A549 (cell line): ENCODE measurements at regions not wholly inside any gene's neighbourhood (a gene's known extent, or its start where the extent isn't known, plus 50 kb on each side); places are given as distances from the start of the nearest gene placed in this dataset.

Source experiments
- ATAC-seq, 2 experiments: fragments of 200-7000 bp in 1 of 2; fragments of >200 bp in 1 of 2; cut with Nextera tagmentation in 1 of 2; cut with Tn5 transposase in 1 of 2; 3 replicates each; pipeline versions ENCODE4 v1.8.0 to v1.9.1; 2018 to 2020; ENCODE audit warnings: mild to moderate bottlenecking in 1 of 2, moderate library complexity in 1 of 2
- CTCF ChIA-PET: fragments of 300-600 bp; sonication (Branson Sonifier 250); formaldehyde crosslinking; extraction: SDS; loops from one replicate; lab custom pipeline; 2021; ENCODE audit warnings: antibody characterized with exemption, inconsistent platforms; lab: Yijun Ruan, JAX
- POLR2A ChIA-PET: fragments of 350-600 bp; formaldehyde crosslinking; extraction: SDS; loops from one replicate; lab custom pipeline; 2021; ENCODE audit warnings: antibody characterized with exemption, inconsistent platforms; lab: Yijun Ruan, JAX
- DNase-seq, 2 experiments: peaks; one replicate each; pipeline versions ENCODE4 v3.0.0 to v3.0.0-alpha.2; 2011 to 2016; ENCODE audit warnings: low read depth in 1 of 2, low spot score in 1 of 2
- FAIRE-seq: peaks from 2 replicates; lab custom pipeline; 2011; peaks lifted over from hg19 to GRCh38; lab: Jason Lieb, UNC
- H3K27ac ChIP-seq, 2 experiments: fragments of >200 bp; sonication (Bioruptor Twin); formaldehyde crosslinking; 3 replicates each; pipeline ENCODE4 v1.5.1; 2016 to 2017
- H3K4me1 ChIP-seq: fragments of >200 bp; sonication (Bioruptor Twin); formaldehyde crosslinking; 3 replicates; pipeline ENCODE4 v1.6.1; 2016
- H3K4me2 ChIP-seq: fragments of >200 bp; sonication (Bioruptor Twin); formaldehyde crosslinking; 3 replicates; pipeline ENCODE4 v1.6.1; 2016
- H3K4me3 ChIP-seq: fragments of >200 bp; sonication (Bioruptor Twin); formaldehyde crosslinking; 3 replicates; pipeline ENCODE4 v1.5.1; 2016
- H3K9me3 ChIP-seq: fragments of >200 bp; sonication (Bioruptor Twin); formaldehyde crosslinking; 3 replicates; pipeline ENCODE4 v1.6.1; 2016
- BHLHE40 ChIP-seq: IDR thresholded peaks from 2 replicates; pipeline ENCODE4 v1.6.1; 2012; ENCODE audit warnings: low read depth, low read length, inconsistent platforms
- CBX2 ChIP-seq: fragments of 200-600 bp; sonication (generic); IDR thresholded peaks from 2 replicates; pipeline ENCODE4 v1.6.1; 2016; ENCODE audit warnings: low read depth, mild to moderate bottlenecking, borderline replicate concordance
- CBX8 ChIP-seq: fragments of 200-600 bp; sonication (generic); IDR thresholded peaks from 2 replicates; pipeline ENCODE4 v1.6.1; 2016
- CEBPB ChIP-seq, 2 experiments: fragments of >200 bp in 1 of 2; sonication (Bioruptor Twin) in 1 of 2; formaldehyde crosslinking in 1 of 2; IDR thresholded peaks; 2 replicates each; pipeline ENCODE4 v1.6.1; 2012 to 2016
- CTCF ChIP-seq: fragments of >200 bp; sonication (Bioruptor Twin); formaldehyde crosslinking; IDR thresholded peaks from 3 replicates; pipeline ENCODE4 v1.5.1; 2016
- EHF ChIP-seq: fragments of 250-450 bp; sonication (Bioruptor Pico); IDR thresholded peaks from 2 replicates; pipeline ENCODE4 v1.5.0; 2020; ENCODE audit warnings: mild to moderate bottlenecking
- EP300 ChIP-seq, 2 experiments: fragments of >200 bp; sonication (Bioruptor Twin); formaldehyde crosslinking; IDR thresholded peaks; 2 replicates in 1 of 2; 3 replicates in 1 of 2; pipeline ENCODE4 v1.6.1; 2016 to 2017
- ESRRA ChIP-seq: fragments of 150-350 bp; IDR thresholded peaks from 2 replicates; pipeline ENCODE4 v1.6.1; 2014; ENCODE audit warnings: mild to moderate bottlenecking, low read length, borderline replicate concordance
- FOSB ChIP-seq: fragments of 250-450 bp; sonication (Bioruptor Pico); IDR thresholded peaks from 2 replicates; pipeline ENCODE4 v1.5.0; 2020; ENCODE audit warnings: mild to moderate bottlenecking, moderate library complexity
- HEYL ChIP-seq: fragments of 250-450 bp; sonication (Bioruptor Pico); IDR thresholded peaks from 2 replicates; pipeline ENCODE4 v1.8.0; 2021; ENCODE audit warnings: mild to moderate bottlenecking, moderate library complexity
- HOXA7 ChIP-seq: fragments of 250-450 bp; sonication (Bioruptor Pico); IDR thresholded peaks from 2 replicates; pipeline ENCODE4 v1.5.0; 2020; ENCODE audit warnings: mild to moderate bottlenecking, moderate library complexity
- HOXB5 ChIP-seq: fragments of 250-450 bp; sonication (Bioruptor Pico); IDR thresholded peaks from 2 replicates; pipeline ENCODE4 v1.5.0; 2020; ENCODE audit warnings: mild to moderate bottlenecking, moderate library complexity
- JUN ChIP-seq, 2 experiments: fragments of >200 bp; sonication (Bioruptor Twin); formaldehyde crosslinking; IDR thresholded peaks; 2 replicates in 1 of 2; 3 replicates in 1 of 2; pipeline ENCODE4 v1.6.1; 2016 to 2017
- KDM1A ChIP-seq: fragments of 200-600 bp; sonication (generic); IDR thresholded peaks from 2 replicates; pipeline ENCODE4 v1.6.1; 2016; ENCODE audit warnings: low read depth, mild to moderate bottlenecking
- MAFK ChIP-seq: fragments of 450-650 bp; IDR thresholded peaks from 2 replicates; pipeline ENCODE4 v1.6.1; 2014; ENCODE audit not compliant: partially characterized antibody
- MAZ ChIP-seq: fragments of 150-350 bp; IDR thresholded peaks from 2 replicates; pipeline ENCODE4 v1.6.1; 2014; ENCODE audit warnings: antibody characterized with exemption, low read depth, low read length, borderline replicate concordance
- NFE2L2 ChIP-seq: fragments of 150-350 bp; conservative IDR thresholded peaks from 2 replicates; pipeline ENCODE4 v1.6.1; 2014; ENCODE audit warnings: low read length
- NPAS2 ChIP-seq: fragments of 250-450 bp; sonication (Bioruptor Pico); IDR thresholded peaks from 2 replicates; pipeline ENCODE4 v1.8.0; 2022; ENCODE audit warnings: mild to moderate bottlenecking, moderate library complexity, borderline replicate concordance
- NR3C1 ChIP-seq: fragments of >200 bp; sonication (Bioruptor Twin); formaldehyde crosslinking; IDR thresholded peaks from 3 replicates; pipeline ENCODE4 v1.6.1; 2017
- POLR2A ChIP-seq: IDR thresholded peaks from 2 replicates; pipeline ENCODE4 v1.6.1; 2012; ENCODE audit warnings: mild to moderate bottlenecking, low read length
- RCOR1 ChIP-seq: fragments of 150-350 bp; IDR thresholded peaks from 2 replicates; pipeline ENCODE4 v1.6.1; 2014; ENCODE audit warnings: antibody characterized with exemption, low read length, low read depth
- RNF2 ChIP-seq: fragments of 200-600 bp; sonication (generic); IDR thresholded peaks from 2 replicates; pipeline ENCODE4 v1.6.1; 2016; ENCODE audit warnings: low read depth, mild to moderate bottlenecking, antibody characterized with exemption, moderate library complexity, borderline replicate concordance
- SMC3 ChIP-seq: fragments of >200 bp; sonication (Bioruptor Twin); formaldehyde crosslinking; IDR thresholded peaks from 3 replicates; pipeline ENCODE4 v1.6.1; 2018; ENCODE audit warnings: inconsistent platforms
- WGBS: methylation state at CpG from one replicate; pipeline ENCODE4 v1.1.6; 2017; ENCODE audit errors: missing lambda C conversion rate; 5-methylcytosine and 5-hydroxymethylcytosine counted together
- TF ChIP-seq, protein P1 (sequence below): fragments of >200 bp; sonication (Bioruptor Twin); formaldehyde crosslinking; IDR thresholded peaks from 2 replicates; pipeline ENCODE4 v1.6.1; 2016
- TF ChIP-seq, protein P2 (sequence below): fragments of 150-350 bp; IDR thresholded peaks from 2 replicates; pipeline ENCODE4 v1.6.1; 2014; ENCODE audit warnings: low read depth, mild to moderate bottlenecking, low read length
- TF ChIP-seq, protein P3 (sequence below): fragments of 450-650 bp; IDR thresholded peaks from 2 replicates; pipeline ENCODE4 v1.6.1; 2014; ENCODE audit warnings: antibody characterized with exemption

GRCh38 chr6:159435701-159436100 lies 257.3 kb downstream of the SOD2 start:
- Histone ChIP-seq H3K4me2 (no peak overlapping the region), H3K4me3 (no peak overlapping the region), H3K9me3 (peaks cover 17% of the 10 kb centered on the region; the same call in 2 of the 3 replicates), H3K27ac (no peak overlapping the region), H3K4me1 (no peaks in the 10 kb centered on the region)
- DNase-seq (no peak), ATAC-seq (no peak), FAIRE-seq (no peak)
- 46% methylated on average over 9 of the region's 9 CpGs for WGBS
- CTCF ChIA-PET, result no interaction called here
- no peak for TF ChIP-seq JUN (IDR thresholded peaks at IDR 0.05)
- no peak for TF ChIP-seq CBX8
- no peak for TF ChIP-seq HOXB5 (CRISPR knock-in tag)
- no peak for TF ChIP-seq SMC3
- TF ChIP-seq KDM1A, result no peak
- TF ChIP-seq ESRRA, result no peak
- TF ChIP-seq BHLHE40, result no peak
- TF ChIP-seq CEBPB (IDR thresholded peaks at IDR 0.05), result no peak
- no peak for TF ChIP-seq RNF2
- TF ChIP-seq EP300 (IDR thresholded peaks at IDR 0.05), result no peak
- no peak for TF ChIP-seq RCOR1
- no peak for TF ChIP-seq HEYL (CRISPR knock-in tag)
- TF ChIP-seq CBX2, result no peak
- no peak for TF ChIP-seq MAZ
- POLR2A ChIA-PET, result no interaction called here

GRCh38 chr6:159434410-159434809 lies 258.6 kb downstream of the SOD2 start:
- no peak for TF ChIP-seq NPAS2 (CRISPR knock-in tag)
- TF ChIP-seq POLR2A, result no peak
- no peak for TF ChIP-seq NFE2L2
- no peak for TF ChIP-seq EHF (CRISPR knock-in tag)
- no peak overlapping the region for H3K4me3 ChIP-seq
- ChIA-PET POLR2A (no interaction called here), CTCF (no interaction called here)
- no peak overlapping the region for H3K27ac ChIP-seq
- H3K4me2 ChIP-seq, result no peak overlapping the region
- ATAC-seq, result no peak
- H3K9me3 ChIP-seq, result peaks cover 17% of the 10 kb centered on the region; the same call in 2 of the 3 replicates
- DNase-seq, result no peak
- FAIRE-seq, result no peak
- no peaks in the 10 kb centered on the region for H3K4me1 ChIP-seq
- 17% methylated on average over 4 of the region's 4 CpGs for WGBS

DNA sequence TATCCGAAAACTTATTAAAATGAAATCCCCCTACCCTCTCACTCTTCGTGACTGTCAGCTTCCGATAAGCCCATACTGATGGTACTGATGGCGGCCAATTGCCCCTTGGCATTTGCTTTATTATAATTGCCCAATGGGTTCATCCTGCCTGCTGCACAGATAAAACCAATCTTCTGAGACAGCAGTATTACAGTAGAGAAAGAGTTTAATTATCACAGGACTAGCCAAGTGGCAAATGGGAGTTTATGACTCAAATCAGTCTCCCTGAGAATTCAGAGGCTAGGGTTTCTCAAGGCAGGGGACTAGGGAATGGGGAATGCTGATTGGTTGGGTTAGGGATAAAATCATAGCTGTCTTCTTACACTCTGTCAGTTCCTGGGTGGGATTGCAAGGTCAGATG lies 259.5 kb downstream of the SOD2 start:
- no peak overlapping the region for H3K4me3 ChIP-seq
- POLR2A ChIA-PET, result no interaction called here
- DNase-seq, result no peak
- ATAC-seq, result no peak
- CTCF ChIA-PET, result no interaction called here
- no peak for FAIRE-seq
- TF ChIP-seq JUN (IDR thresholded peaks at IDR 0.05) (no peak), MAZ (no peak), POLR2A (no peak)
- TF ChIP-seq, protein P1, sequence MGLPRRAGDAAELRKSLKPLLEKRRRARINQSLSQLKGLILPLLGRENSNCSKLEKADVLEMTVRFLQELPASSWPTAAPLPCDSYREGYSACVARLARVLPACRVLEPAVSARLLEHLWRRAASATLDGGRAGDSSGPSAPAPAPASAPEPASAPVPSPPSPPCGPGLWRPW, result no peak
- TF ChIP-seq, all 56 proteins: peak for 0
- Histone ChIP-seq H3K4me2 (no peak overlapping the region), H3K9me3 (peaks cover 17% of the 10 kb centered on the region; the same call in 2 of the 3 replicates), H3K27ac (no peak overlapping the region), H3K4me1 (no peaks in the 10 kb centered on the region)
- 39% methylated on average over 4 of the region's 4 CpGs for WGBS

GRCh38 chr6:159431750-159432149 lies 261.3 kb downstream of the SOD2 start:
- WGBS, result 0% methylated on average over 1 of the region's 1 CpG
- TF ChIP-seq HOXA7 (no peak), NR3C1 (no peak)
- Histone ChIP-seq H3K27ac (no peak overlapping the region), H3K4me3 (no peak overlapping the region), H3K9me3 (peaks cover 17% of the 10 kb centered on the region; the same call in 2 of the 3 replicates), H3K4me1 (no peaks in the 10 kb centered on the region), H3K4me2 (no peak overlapping the region)
- ATAC-seq (no peak), FAIRE-seq (no peak), DNase-seq (no peak)
- CTCF ChIA-PET, result no interaction called here
- POLR2A ChIA-PET, result no interaction called here

DNA sequence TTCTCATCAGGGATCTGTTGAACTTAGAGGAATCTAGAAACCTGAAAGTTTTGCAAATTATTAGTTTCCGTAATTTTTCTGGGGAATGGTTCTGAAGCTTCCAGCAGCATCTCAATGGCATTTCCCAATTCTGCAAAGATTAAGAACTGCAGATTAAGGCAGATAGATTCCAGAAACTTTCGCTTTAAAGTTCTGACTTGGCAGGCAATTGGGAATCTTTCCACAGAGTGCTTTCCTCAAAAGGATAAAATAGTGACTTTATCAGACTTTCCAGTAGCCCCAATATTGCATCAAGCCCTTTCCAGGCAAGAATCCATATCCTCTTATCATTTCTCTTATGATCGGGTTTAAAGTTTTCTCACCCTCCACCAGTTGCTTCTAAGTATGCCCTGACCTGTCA lies 261.1 kb downstream of the FNDC1 start:
- Histone ChIP-seq H3K4me1 (no peaks in the 10 kb centered on the region), H3K4me3 (no peak overlapping the region), H3K27ac (no peak overlapping the region), H3K4me2 (no peak overlapping the region), H3K9me3 (peaks cover 17% of the 10 kb centered on the region; the same call in 2 of the 3 replicates)
- CTCF ChIA-PET, result no interaction called here
- ATAC-seq, result no peak
- DNase-seq, result no peak
- WGBS, result 4% methylated on average over 3 of the region's 3 CpGs
- no peak for FAIRE-seq
- POLR2A ChIA-PET, result no interaction called here
- no peak for TF ChIP-seq POLR2A
- TF ChIP-seq JUN (IDR thresholded peaks at IDR 0.05), result no peak
- TF ChIP-seq NR3C1, result no peak
- TF ChIP-seq, protein P2, sequence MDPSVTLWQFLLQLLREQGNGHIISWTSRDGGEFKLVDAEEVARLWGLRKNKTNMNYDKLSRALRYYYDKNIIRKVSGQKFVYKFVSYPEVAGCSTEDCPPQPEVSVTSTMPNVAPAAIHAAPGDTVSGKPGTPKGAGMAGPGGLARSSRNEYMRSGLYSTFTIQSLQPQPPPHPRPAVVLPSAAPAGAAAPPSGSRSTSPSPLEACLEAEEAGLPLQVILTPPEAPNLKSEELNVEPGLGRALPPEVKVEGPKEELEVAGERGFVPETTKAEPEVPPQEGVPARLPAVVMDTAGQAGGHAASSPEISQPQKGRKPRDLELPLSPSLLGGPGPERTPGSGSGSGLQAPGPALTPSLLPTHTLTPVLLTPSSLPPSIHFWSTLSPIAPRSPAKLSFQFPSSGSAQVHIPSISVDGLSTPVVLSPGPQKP, result no peak
- TF ChIP-seq MAFK, result no peak
- no peak for TF ChIP-seq CTCF
- no peak for TF ChIP-seq FOSB (CRISPR knock-in tag)
- TF ChIP-seq, protein P3, sequence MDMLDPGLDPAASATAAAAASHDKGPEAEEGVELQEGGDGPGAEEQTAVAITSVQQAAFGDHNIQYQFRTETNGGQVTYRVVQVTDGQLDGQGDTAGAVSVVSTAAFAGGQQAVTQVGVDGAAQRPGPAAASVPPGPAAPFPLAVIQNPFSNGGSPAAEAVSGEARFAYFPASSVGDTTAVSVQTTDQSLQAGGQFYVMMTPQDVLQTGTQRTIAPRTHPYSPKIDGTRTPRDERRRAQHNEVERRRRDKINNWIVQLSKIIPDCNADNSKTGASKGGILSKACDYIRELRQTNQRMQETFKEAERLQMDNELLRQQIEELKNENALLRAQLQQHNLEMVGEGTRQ, result no peak
